Skeletal muscle satellite cell (primary cell): ENCODE measurements at regions not wholly inside any gene's neighbourhood (a gene's known extent, or its start where the extent isn't known, plus 50 kb on each side); places are given as distances from the start of the nearest gene placed in this dataset.
"Not testable (repeated sequence)": the region's sequence is repeated elsewhere in the genome, so short reads cannot be mapped to it uniquely, and the experiment has no call there.

Experiments used
- H3K27me3 ChIP-seq: 2 replicates; pipeline ENCODE4 v1.7.0; 2013; ENCODE audit warnings: low read length; ENCODE audit not compliant: control insufficient read depth, insufficient read depth
- H3K36me3 ChIP-seq: 2 replicates; pipeline ENCODE4 v1.7.0; 2013; ENCODE audit warnings: mild to moderate bottlenecking, control low read depth, low read length; ENCODE audit not compliant: insufficient read depth
- H3K4me1 ChIP-seq: 2 replicates; pipeline ENCODE4 v1.7.0; 2013; ENCODE audit warnings: low read length; ENCODE audit not compliant: control insufficient read depth, insufficient read depth
- H3K4me2 ChIP-seq: 2 replicates; pipeline ENCODE4 v1.7.0; 2013; ENCODE audit warnings: mild to moderate bottlenecking, low read length
- H3K4me3 ChIP-seq: 2 replicates; pipeline ENCODE4 v1.7.0; 2013; ENCODE audit warnings: low read length
- H3K9ac ChIP-seq: 2 replicates; pipeline ENCODE4 v1.7.0; 2013; ENCODE audit warnings: mild to moderate bottlenecking, low read depth, low read length, moderate library complexity
- H3K9me3 ChIP-seq: replicated peaks from 2 replicates; pipeline ENCODE4 v1.7.0; 2013; ENCODE audit warnings: mild to moderate bottlenecking, control low read depth, low read length

GRCh38 chr5:17067657-17068392 is 131.7 kb upstream of the MYO10 start:
- H3K9ac ChIP-seq = no peak overlapping the region

GRCh38 chr5:17069995-17070511 is 134.0 kb upstream of the MYO10 start:
- H3K9ac ChIP-seq = no peak overlapping the region
- no peak overlapping the region for H3K4me2 ChIP-seq
- no peaks in the 10 kb centered on the region for H3K27me3 ChIP-seq
- no peaks in the 10 kb centered on the region for H3K36me3 ChIP-seq
- H3K4me1 ChIP-seq = peaks cover 13% of the 10 kb centered on the region
- no peaks in the 10 kb centered on the region for H3K9me3 ChIP-seq
- no peak overlapping the region for H3K4me3 ChIP-seq

More at GRCh38 chr5:17067657-17068392, 131.7 kb upstream of the MYO10 start:
- Histone ChIP-seq H3K36me3 (no peaks in the 10 kb centered on the region), H3K4me1 (peaks cover 13% of the 10 kb centered on the region), H3K27me3 (no peaks in the 10 kb centered on the region), H3K9me3 (no peaks in the 10 kb centered on the region), H3K4me3 (no peak overlapping the region), H3K4me2 (no peak overlapping the region)

GRCh38 chr5:17070647-17071046 is 134.6 kb upstream of the MYO10 start:
- H3K4me2 ChIP-seq = no peak overlapping the region
- no peaks in the 10 kb centered on the region for H3K9me3 ChIP-seq
- H3K9ac ChIP-seq = no peak overlapping the region
- H3K4me3 ChIP-seq = no peak overlapping the region
- H3K4me1 ChIP-seq = peaks cover 13% of the 10 kb centered on the region
- no peaks in the 10 kb centered on the region for H3K36me3 ChIP-seq
- no peaks in the 10 kb centered on the region for H3K27me3 ChIP-seq

DNA sequence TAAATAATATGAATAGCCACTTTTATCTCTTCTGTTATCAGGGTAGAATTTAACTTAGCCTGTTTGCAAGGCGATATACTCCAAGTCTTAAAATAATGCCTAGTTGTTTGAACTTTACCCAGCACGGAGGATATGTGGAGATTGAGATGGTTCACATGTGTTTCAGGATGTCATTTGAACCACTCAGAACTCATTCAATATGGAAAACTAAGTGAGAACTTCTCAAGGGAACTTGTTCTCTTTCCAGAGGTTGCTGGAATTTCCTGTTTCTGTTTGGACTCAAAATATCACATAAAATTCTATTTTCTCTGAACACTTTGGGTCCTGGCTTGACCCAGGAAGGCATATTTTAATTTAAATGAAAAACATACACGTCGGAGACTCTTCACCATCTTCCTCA is 139.1 kb upstream of the MYO10 start:
- Histone ChIP-seq H3K36me3 (no peaks in the 10 kb centered on the region), H3K27me3 (no peaks in the 10 kb centered on the region), H3K4me2 (no peak overlapping the region), H3K4me3 (no peak overlapping the region), H3K9me3 (no peaks in the 10 kb centered on the region), H3K4me1 (peaks cover 7% of the 10 kb centered on the region), H3K9ac (no peak overlapping the region)

GRCh38 chr5:17076272-17076671 is 140.2 kb upstream of the MYO10 start:
- Histone ChIP-seq H3K4me1 (no peaks in the 10 kb centered on the region), H3K9me3 (no peaks in the 10 kb centered on the region), H3K9ac (no peak overlapping the region), H3K27me3 (no peaks in the 10 kb centered on the region), H3K4me3 (no peak overlapping the region), H3K36me3 (no peaks in the 10 kb centered on the region), H3K4me2 (no peak overlapping the region)

- Histone ChIP-seq H3K36me3 (no peaks in the 10 kb centered on the region), H3K9ac (no peak overlapping the region), H3K4me2 (no peak overlapping the region), H3K4me1 (no peaks in the 10 kb centered on the region), H3K27me3 (no peaks in the 10 kb centered on the region), H3K9me3 (no peaks in the 10 kb centered on the region), H3K4me3 (no peak overlapping the region)
These were observed 139.8 kb upstream of the BASP1 start for GRCh38 chr5:17077440-17078233.

GRCh38 chr5:17079562-17079961 is 137.9 kb upstream of the BASP1 start:
- Histone ChIP-seq H3K36me3 (no peaks in the 10 kb centered on the region), H3K4me1 (no peaks in the 10 kb centered on the region), H3K27me3 (no peaks in the 10 kb centered on the region), H3K9ac (no peak overlapping the region), H3K4me3 (no peak overlapping the region), H3K4me2 (no peak overlapping the region), H3K9me3 (no peaks in the 10 kb centered on the region)

DNA sequence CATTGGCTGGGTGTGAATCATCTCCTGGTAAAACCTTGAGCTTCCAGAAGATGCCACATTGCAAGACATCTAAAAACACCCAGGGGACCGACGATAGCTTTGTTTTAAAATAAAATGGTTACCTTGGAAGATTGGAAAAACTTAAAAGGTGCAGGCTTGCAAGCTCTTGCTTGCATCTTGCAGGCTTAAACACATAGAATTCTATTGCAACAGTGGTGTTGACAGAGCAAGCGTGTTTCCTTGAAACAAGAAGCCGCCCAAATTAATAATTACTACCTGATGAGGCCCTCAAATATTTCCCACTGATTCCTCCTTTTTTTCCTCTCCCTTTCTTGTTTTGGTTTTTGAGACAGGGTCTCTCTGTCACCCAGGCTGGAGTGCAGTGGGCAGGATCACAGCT is 137.1 kb upstream of the BASP1 start:
- no peaks in the 10 kb centered on the region for H3K9me3 ChIP-seq
- no peak overlapping the region for H3K4me2 ChIP-seq
- no peaks in the 10 kb centered on the region for H3K27me3 ChIP-seq
- no peak overlapping the region for H3K4me3 ChIP-seq
- no peaks in the 10 kb centered on the region for H3K4me1 ChIP-seq
- no peak overlapping the region for H3K9ac ChIP-seq
- H3K36me3 ChIP-seq = no peaks in the 10 kb centered on the region

- Histone ChIP-seq H3K9ac (no peak overlapping the region), H3K4me2 (no peak overlapping the region), H3K36me3 (no peaks in the 10 kb centered on the region), H3K4me1 (no peaks in the 10 kb centered on the region), H3K4me3 (no peak overlapping the region), H3K27me3 (no peaks in the 10 kb centered on the region), H3K9me3 (no peaks in the 10 kb centered on the region)
These were observed 136.3 kb upstream of the BASP1 start for GRCh38 chr5:17081142-17081541.

- not testable (repeated sequence) for H3K9ac ChIP-seq, H3K27me3 ChIP-seq, H3K9me3 ChIP-seq, H3K4me2 ChIP-seq, H3K36me3 ChIP-seq, H3K4me1 ChIP-seq, H3K4me3 ChIP-seq
These were observed 134.2 kb upstream of the BASP1 start for GRCh38 chr5:17083276-17083675.

DNA sequence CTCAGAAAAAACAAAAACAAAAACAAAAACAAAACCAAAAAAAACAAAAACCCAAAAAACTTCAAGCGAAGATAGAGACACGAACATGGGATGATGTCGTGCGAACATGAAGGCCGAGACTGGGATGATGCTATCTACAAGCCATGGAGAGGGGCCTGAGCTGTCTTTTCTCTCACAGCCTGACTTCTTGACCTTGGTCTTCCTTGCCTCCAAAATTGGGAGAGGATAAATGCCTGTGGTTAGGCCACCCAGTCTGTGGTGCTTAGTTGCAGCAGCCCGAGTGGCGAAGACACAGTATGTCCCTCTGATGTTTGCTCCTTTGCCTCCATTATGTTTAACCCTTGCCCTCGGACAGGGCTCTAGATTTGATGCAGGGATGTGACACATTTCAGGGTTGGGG is 130.4 kb upstream of the BASP1 start:
- no peaks in the 10 kb centered on the region for H3K36me3 ChIP-seq
- H3K4me1 ChIP-seq = no peaks in the 10 kb centered on the region
- H3K9ac ChIP-seq = no peak overlapping the region
- no peak overlapping the region for H3K4me3 ChIP-seq
- no peak overlapping the region for H3K4me2 ChIP-seq
- H3K9me3 ChIP-seq = no peaks in the 10 kb centered on the region
- H3K27me3 ChIP-seq = no peaks in the 10 kb centered on the region
